IgD-negative memory B cell (primary cell): ENCODE measurements at regions not wholly inside any gene's neighbourhood (a gene's known extent, or its start where the extent isn't known, plus 50 kb on each side); places are given as distances from the start of the nearest gene placed in this dataset.

Experiments
- H3K27ac Mint-ChIP-seq, 3 donors: one replicate each; pipeline ENCODE4 v1.8.0; 2020 to 2022; ENCODE audit warnings: mild to moderate bottlenecking in 3 of 3, mixed read lengths in 3 of 3, moderate library complexity in 1 of 3
- H3K27me3 Mint-ChIP-seq: one replicate; pipeline ENCODE4 v1.8.0; 2021; ENCODE audit warnings: mixed read lengths
- H3K36me3 Mint-ChIP-seq: one replicate; pipeline ENCODE4 v1.8.0; 2020; ENCODE audit warnings: mild to moderate bottlenecking, mixed read lengths
- H3K4me1 Mint-ChIP-seq, 3 donors: one replicate each; pipeline ENCODE4 v1.8.0; 2020 to 2022; ENCODE audit warnings: mixed read lengths in 3 of 3, mild to moderate bottlenecking in 1 of 3
- H3K4me3 Mint-ChIP-seq, 4 donors: one replicate each; pipeline ENCODE4 v1.8.0; 2020 to 2022; ENCODE audit warnings: mild to moderate bottlenecking in 4 of 4, mixed read lengths in 4 of 4, moderate library complexity in 3 of 4
- H3K9me3 Mint-ChIP-seq, 3 donors: one replicate each; pipeline ENCODE4 v1.8.0; 2020 to 2021; ENCODE audit warnings: mixed read lengths in 3 of 3, mild to moderate bottlenecking in 1 of 3

GRCh38 chr2:6495466-6495865 lies 370.2 kb downstream of the CMPK2 start:
- Mint-ChIP-seq H3K27ac (no peak overlapping the region), H3K36me3 (peaks cover 3% of the 10 kb centered on the region), H3K4me3 (no peak overlapping the region), H3K27me3 (peaks cover 1% of the 10 kb centered on the region), H3K4me1 (peaks cover 0 to 3% (median 0%) of the 10 kb centered on the region in 3 donors), H3K9me3 (peaks cover 0 to 3% (median 0%) of the 10 kb centered on the region in 3 donors)

- Mint-ChIP-seq H3K4me1 (peaks cover 0 to 3% (median 0%) of the 10 kb centered on the region in 3 donors), H3K27ac (no peak overlapping the region), H3K9me3 (peaks cover 0 to 3% (median 0%) of the 10 kb centered on the region in 3 donors), H3K36me3 (peaks cover 3% of the 10 kb centered on the region), H3K27me3 (peaks cover 1% of the 10 kb centered on the region), H3K4me3 (no peak overlapping the region)
These were observed 369.3 kb downstream of the CMPK2 start for GRCh38 chr2:6496376-6496775.

- no peak overlapping the region for H3K27ac Mint-ChIP-seq
These were observed 368.7 kb downstream of the CMPK2 start for GRCh38 chr2:6497048-6497447.

GRCh38 chr2:6498841-6499240 lies 366.9 kb downstream of the CMPK2 start:
- peaks cover 0 to 3% (median 0%) of the 10 kb centered on the region in 3 donors for H3K4me1 Mint-ChIP-seq
- peaks cover 1% of the 10 kb centered on the region for H3K27me3 Mint-ChIP-seq
- no peaks in the 10 kb centered on the region for H3K36me3 Mint-ChIP-seq
- no peak overlapping the region for H3K27ac Mint-ChIP-seq
- H3K9me3 Mint-ChIP-seq = peaks cover 0 to 3% (median 0%) of the 10 kb centered on the region in 3 donors
- no peak overlapping the region for H3K4me3 Mint-ChIP-seq

More at GRCh38 chr2:6497048-6497447, 368.7 kb downstream of the CMPK2 start:
- H3K9me3 Mint-ChIP-seq = peaks cover 0 to 3% (median 0%) of the 10 kb centered on the region in 3 donors
- H3K4me3 Mint-ChIP-seq = no peak overlapping the region
- H3K4me1 Mint-ChIP-seq = peaks cover 0 to 3% (median 0%) of the 10 kb centered on the region in 3 donors
- H3K36me3 Mint-ChIP-seq = no peaks in the 10 kb centered on the region
- H3K27me3 Mint-ChIP-seq = peaks cover 1% of the 10 kb centered on the region

- H3K4me3 Mint-ChIP-seq = no peak overlapping the region
- H3K4me1 Mint-ChIP-seq = peaks cover 0 to 3% (median 0%) of the 10 kb centered on the region in 3 donors
- H3K36me3 Mint-ChIP-seq = no peaks in the 10 kb centered on the region
- H3K27me3 Mint-ChIP-seq = no peaks in the 10 kb centered on the region
- H3K9me3 Mint-ChIP-seq = peaks cover 0 to 3% (median 0%) of the 10 kb centered on the region in 3 donors
- H3K27ac Mint-ChIP-seq = no peak overlapping the region
These were observed 366.0 kb downstream of the CMPK2 start for GRCh38 chr2:6499691-6500090.

GRCh38 chr2:6506361-6506794 lies 359.3 kb downstream of the CMPK2 start:
- Mint-ChIP-seq H3K36me3 (no peaks in the 10 kb centered on the region), H3K4me3 (no peak overlapping the region), H3K9me3 (no peaks in the 10 kb centered on the region), H3K27ac (no peak overlapping the region), H3K4me1 (no peaks in the 10 kb centered on the region), H3K27me3 (no peaks in the 10 kb centered on the region)

GRCh38 chr2:6506859-6507258 lies 358.8 kb downstream of the CMPK2 start:
- Mint-ChIP-seq H3K4me3 (no peak overlapping the region), H3K27ac (no peak overlapping the region), H3K27me3 (no peaks in the 10 kb centered on the region), H3K9me3 (no peaks in the 10 kb centered on the region), H3K4me1 (no peaks in the 10 kb centered on the region), H3K36me3 (no peaks in the 10 kb centered on the region)

GRCh38 chr2:6510532-6510931 lies 355.2 kb downstream of the CMPK2 start:
- H3K27me3 Mint-ChIP-seq = no peaks in the 10 kb centered on the region
- H3K4me3 Mint-ChIP-seq = no peak overlapping the region
- no peaks in the 10 kb centered on the region for H3K4me1 Mint-ChIP-seq
- no peaks in the 10 kb centered on the region for H3K9me3 Mint-ChIP-seq
- H3K27ac Mint-ChIP-seq = no peak overlapping the region
- H3K36me3 Mint-ChIP-seq = no peaks in the 10 kb centered on the region

- Mint-ChIP-seq H3K36me3 (no peaks in the 10 kb centered on the region), H3K4me1 (no peaks in the 10 kb centered on the region), H3K9me3 (no peaks in the 10 kb centered on the region), H3K27ac (no peak overlapping the region), H3K27me3 (no peaks in the 10 kb centered on the region), H3K4me3 (no peak overlapping the region)
These were observed 353.1 kb downstream of the CMPK2 start for GRCh38 chr2:6512589-6512988.

GRCh38 chr2:6516674-6517073 lies 349.0 kb downstream of the CMPK2 start:
- H3K4me1 Mint-ChIP-seq = no peaks in the 10 kb centered on the region
- H3K27ac Mint-ChIP-seq = no peak overlapping the region
- H3K9me3 Mint-ChIP-seq = no peaks in the 10 kb centered on the region
- no peaks in the 10 kb centered on the region for H3K36me3 Mint-ChIP-seq
- H3K27me3 Mint-ChIP-seq = no peaks in the 10 kb centered on the region
- H3K4me3 Mint-ChIP-seq = no peak overlapping the region

GRCh38 chr2:6518361-6518760 lies 347.3 kb downstream of the CMPK2 start:
- Mint-ChIP-seq H3K9me3 (no peaks in the 10 kb centered on the region), H3K36me3 (no peaks in the 10 kb centered on the region), H3K4me3 (no peak overlapping the region), H3K4me1 (no peaks in the 10 kb centered on the region), H3K27ac (no peak overlapping the region), H3K27me3 (no peaks in the 10 kb centered on the region)

GRCh38 chr2:6523476-6523875 lies 342.2 kb downstream of the CMPK2 start:
- Mint-ChIP-seq H3K27me3 (no peaks in the 10 kb centered on the region), H3K9me3 (no peaks in the 10 kb centered on the region), H3K36me3 (no peaks in the 10 kb centered on the region), H3K4me1 (peaks cover 0 to 3% (median 3%) of the 10 kb centered on the region in 3 donors), H3K27ac (no peak overlapping the region), H3K4me3 (no peak overlapping the region)

- H3K36me3 Mint-ChIP-seq = no peaks in the 10 kb centered on the region
- H3K9me3 Mint-ChIP-seq = no peaks in the 10 kb centered on the region
- no peak overlapping the region for H3K27ac Mint-ChIP-seq
These were observed 340.8 kb downstream of the CMPK2 start for GRCh38 chr2:6524691-6525474.

GRCh38 chr2:6525475-6525964 lies 340.2 kb downstream of the CMPK2 start:
- Mint-ChIP-seq H3K36me3 (no peaks in the 10 kb centered on the region), H3K9me3 (no peaks in the 10 kb centered on the region), H3K4me1 (peaks cover 0 to 3% (median 3%) of the 10 kb centered on the region in 3 donors), H3K27ac (peak overlapping the region in 1 of 3 donors; percentile 32), H3K27me3 (no peaks in the 10 kb centered on the region), H3K4me3 (no peak overlapping the region)

More at GRCh38 chr2:6524691-6525474, 340.8 kb downstream of the CMPK2 start:
- Mint-ChIP-seq H3K27me3 (no peaks in the 10 kb centered on the region), H3K4me1 (peaks cover 0 to 3% (median 3%) of the 10 kb centered on the region in 3 donors), H3K4me3 (no peak overlapping the region)

GRCh38 chr2:6526093-6526824 lies 339.4 kb downstream of the CMPK2 start:
- Mint-ChIP-seq H3K4me1 (peaks cover 0 to 3% (median 3%) of the 10 kb centered on the region in 3 donors), H3K4me3 (no peak overlapping the region), H3K27ac (peak overlapping the region in 1 of 3 donors; percentile 32), H3K9me3 (no peaks in the 10 kb centered on the region), H3K27me3 (no peaks in the 10 kb centered on the region), H3K36me3 (no peaks in the 10 kb centered on the region)
